GM12872 (cell line): ENCODE measurements at regions not wholly inside any gene's neighbourhood (a gene's known extent, or its start where the extent isn't known, plus 50 kb on each side); places are given as distances from the start of the nearest gene placed in this dataset.
A peak's percentile ranks its signal among the peaks of the same experiment; 100 is the strongest.

ENCODE experiments used
- TF ChIP-seq, protein P1 (sequence below): IDR thresholded peaks from 3 replicates; pipeline ENCODE4 v1.5.1; 2011; ENCODE audit warnings: low read depth, mild to moderate bottlenecking, low read length, moderate library complexity; ENCODE audit not compliant: insufficient read depth

DNA sequence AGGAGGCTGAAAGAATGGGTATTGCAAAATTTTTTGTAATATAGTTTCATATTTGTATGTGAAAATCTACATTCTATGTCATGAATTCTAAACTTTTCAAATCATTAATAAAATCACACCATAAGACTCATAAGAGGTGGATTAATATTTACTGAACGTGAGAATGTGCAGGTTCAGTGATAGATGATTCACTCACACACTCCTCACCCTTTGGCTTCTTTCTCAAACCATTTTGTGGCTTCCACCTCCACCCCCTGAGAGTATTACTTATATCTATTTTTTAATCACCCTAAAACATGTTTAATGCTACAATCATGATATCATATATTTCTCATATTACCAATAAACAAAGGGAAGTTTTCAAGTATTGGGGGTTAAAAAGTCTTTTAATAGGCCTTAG, 275.5 kb downstream of the MEF2C start:
- TF ChIP-seq, protein P1, sequence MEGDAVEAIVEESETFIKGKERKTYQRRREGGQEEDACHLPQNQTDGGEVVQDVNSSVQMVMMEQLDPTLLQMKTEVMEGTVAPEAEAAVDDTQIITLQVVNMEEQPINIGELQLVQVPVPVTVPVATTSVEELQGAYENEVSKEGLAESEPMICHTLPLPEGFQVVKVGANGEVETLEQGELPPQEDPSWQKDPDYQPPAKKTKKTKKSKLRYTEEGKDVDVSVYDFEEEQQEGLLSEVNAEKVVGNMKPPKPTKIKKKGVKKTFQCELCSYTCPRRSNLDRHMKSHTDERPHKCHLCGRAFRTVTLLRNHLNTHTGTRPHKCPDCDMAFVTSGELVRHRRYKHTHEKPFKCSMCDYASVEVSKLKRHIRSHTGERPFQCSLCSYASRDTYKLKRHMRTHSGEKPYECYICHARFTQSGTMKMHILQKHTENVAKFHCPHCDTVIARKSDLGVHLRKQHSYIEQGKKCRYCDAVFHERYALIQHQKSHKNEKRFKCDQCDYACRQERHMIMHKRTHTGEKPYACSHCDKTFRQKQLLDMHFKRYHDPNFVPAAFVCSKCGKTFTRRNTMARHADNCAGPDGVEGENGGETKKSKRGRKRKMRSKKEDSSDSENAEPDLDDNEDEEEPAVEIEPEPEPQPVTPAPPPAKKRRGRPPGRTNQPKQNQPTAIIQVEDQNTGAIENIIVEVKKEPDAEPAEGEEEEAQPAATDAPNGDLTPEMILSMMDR = no peak

DNA sequence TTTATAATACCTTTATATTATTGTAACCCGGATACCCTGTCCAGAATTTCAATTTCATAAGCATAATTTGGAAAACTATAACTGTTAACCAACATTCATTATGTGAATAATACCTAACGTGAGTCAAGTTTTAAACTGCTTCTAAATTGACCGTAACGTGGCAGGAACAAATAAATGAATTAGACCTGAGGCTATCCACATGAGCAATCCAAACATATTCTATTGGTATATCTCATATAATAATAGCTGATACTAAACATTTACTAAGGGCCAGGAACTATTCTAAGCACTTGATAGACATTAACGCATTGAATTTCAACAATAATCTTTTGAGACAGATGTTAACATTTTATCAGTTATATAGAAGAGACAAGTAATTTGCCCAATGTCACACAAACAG, 276.4 kb downstream of the MEF2C start:
- TF ChIP-seq, protein P1 = no peak

DNA sequence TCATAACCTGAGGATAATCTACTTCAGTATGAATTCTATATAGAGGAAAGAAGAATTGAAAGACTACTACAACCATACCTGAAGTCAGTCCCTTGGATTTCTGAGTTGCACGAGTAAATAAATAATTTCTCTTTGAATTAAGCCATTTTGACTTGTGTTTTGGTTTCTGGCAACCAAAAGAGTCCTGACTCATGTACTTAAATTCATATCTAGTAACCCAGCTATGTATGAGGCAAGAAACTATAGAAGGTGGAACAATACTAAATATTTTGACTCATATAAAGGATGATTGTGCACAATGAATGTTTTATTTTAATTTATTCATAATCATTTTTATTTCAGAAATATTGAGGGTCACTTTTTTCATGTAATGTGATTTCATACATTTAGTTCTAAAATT, 276.8 kb downstream of the MEF2C start:
- TF ChIP-seq, protein P1 = no peak

DNA sequence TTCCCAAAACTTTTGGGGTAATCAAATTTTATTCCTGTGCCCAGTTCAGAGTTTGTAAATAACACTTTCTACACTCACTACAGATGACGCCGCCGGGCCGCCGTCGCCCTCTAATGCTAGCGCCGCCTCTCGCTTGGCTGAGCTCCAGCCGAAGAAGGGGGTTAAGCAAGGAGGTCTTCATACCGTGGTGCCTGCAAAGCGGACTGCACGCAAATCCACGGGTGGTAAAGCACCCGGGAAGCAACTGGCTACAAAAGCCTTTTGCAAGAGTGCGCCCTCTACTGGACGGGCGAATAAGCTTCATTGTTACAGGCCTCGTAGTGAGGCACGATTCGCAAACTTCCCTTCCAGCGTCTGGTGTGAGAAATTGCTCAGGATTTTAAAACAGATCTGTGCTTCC, 280.4 kb downstream of the MEF2C start:
- TF ChIP-seq, protein P1 = peak; percentile 74

DNA sequence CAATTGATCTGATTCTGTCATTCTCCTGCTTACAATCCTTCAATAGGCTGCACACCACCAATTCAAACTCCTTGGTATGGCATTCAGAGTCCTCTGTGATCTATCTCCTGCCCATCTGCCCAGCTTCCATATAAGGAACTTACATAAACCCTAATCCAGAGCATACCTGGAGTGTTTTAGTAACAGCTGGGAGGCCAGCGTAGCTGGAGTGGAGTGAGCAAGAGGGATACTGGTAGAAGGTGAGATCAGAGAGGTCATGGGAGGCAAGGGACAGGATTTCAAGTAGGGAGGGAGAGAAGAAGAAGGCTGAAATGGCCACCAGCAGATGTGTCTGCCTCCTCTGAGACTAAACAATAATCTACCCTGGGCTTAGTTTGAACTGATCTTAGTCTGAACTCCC, 288.5 kb downstream of the MEF2C start:
- TF ChIP-seq, protein P1 = no peak

DNA sequence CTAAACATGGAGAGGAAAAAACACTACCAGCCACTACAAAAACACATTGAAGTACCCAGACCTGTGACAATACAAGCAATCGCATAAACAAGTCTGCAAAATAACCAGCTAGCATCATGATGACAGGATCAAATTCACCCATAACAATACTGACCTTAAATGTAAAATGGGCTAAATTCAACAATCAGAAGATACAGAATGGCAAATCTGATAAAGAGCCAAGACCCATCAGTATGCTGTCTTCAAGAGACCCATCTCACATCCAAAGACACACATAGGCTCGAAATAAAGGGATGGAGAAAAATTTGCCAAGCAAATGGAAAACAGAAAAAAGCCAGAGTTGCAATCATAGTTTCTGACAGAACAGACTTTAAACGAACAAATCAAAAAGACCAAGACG, 294.4 kb downstream of the MEF2C start:
- TF ChIP-seq, protein P1 = no peak

DNA sequence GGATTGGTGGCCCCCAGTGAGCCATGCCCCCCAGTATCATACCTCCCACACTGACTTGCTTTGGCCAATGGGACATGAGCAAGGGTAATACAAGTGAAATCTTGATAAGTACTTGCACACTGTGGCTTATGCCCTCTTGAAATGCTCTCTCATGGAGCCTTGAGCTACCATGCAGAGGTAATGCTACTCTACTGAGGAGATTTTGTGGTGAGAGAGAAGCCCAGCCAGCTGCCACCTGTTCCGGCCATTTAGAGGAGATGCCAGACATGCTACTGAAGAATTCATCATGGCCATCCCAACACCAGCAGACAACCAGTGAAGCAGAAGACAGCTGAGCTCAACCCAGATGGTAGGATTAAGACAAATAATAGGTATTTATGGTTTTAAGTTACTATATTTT, 299.5 kb downstream of the MEF2C start:
- TF ChIP-seq, protein P1 = no peak

DNA sequence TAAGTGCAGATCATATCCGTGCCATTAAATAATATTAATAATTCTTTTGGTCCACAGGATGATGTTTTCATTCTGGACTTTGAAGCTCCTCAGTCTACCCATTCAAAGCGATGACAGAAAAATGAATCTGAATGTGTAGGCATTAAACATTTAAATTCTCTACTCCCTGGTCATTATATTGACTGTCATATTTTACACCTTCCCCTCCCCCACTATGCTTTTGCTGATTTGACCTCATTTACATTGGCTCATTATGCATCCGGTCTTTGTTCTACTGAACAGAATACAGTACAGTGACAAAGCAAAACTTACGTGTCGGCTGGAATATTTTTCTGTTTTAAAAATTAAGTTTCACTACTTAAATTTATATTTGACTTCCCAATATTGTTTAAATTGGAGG, 289.7 kb upstream of the TMEM161B start:
- TF ChIP-seq, protein P1 = no peak
